Left lobe of liver (tissue), 2 donors: ENCODE measurements at regions not wholly inside any gene's neighbourhood (a gene's known extent, or its start where the extent isn't known, plus 50 kb on each side); places are given as distances from the start of the nearest gene placed in this dataset.

Experiments
- ATAC-seq: fragments of 200-7000 bp; cut with Tn5 transposase; one replicate; pipeline ENCODE4 v1.9.1; 2020; ENCODE audit warnings: mild to moderate bottlenecking, moderate library complexity
- DNase-seq: peaks from one replicate; pipeline ENCODE4 v3.0.0-alpha.2; 2020; ENCODE audit warnings: low spot score
- donor health status: DM: no; HTN: no; CAD: no; lungs with moderate emphysema.
- donor health status: DM: no; HTN: yes; CAD: no.

- ATAC-seq (peak; percentile 24), DNase-seq (no peak)
Measured at GRCh38 chr18:77811503-77811902, 561.9 kb downstream of the GALR1 start.

GRCh38 chr18:77815666-77816338, 566.2 kb downstream of the GALR1 start:
- DNase-seq (no peak), ATAC-seq (no peak)

- DNase-seq (no peak), ATAC-seq (no peak)
Measured at GRCh38 chr18:77818328-77818727, 568.7 kb downstream of the GALR1 start.

GRCh38 chr18:77820472-77820871, 570.8 kb downstream of the GALR1 start:
- no peak for ATAC-seq
- no peak for DNase-seq

- no peak for DNase-seq
- no peak for ATAC-seq
Measured at GRCh38 chr18:77821892-77822291, 572.2 kb downstream of the GALR1 start.

- DNase-seq (no peak), ATAC-seq (no peak)
Measured at GRCh38 chr18:77822632-77823031, 573.0 kb downstream of the GALR1 start.

GRCh38 chr18:77833807-77834206, 584.2 kb downstream of the GALR1 start:
- no peak for ATAC-seq
- DNase-seq, result no peak

- DNase-seq (no peak), ATAC-seq (no peak)
Measured at GRCh38 chr18:77851802-77852201, 602.2 kb downstream of the GALR1 start.

GRCh38 chr18:77853859-77854258, 604.2 kb downstream of the GALR1 start:
- ATAC-seq (no peak), DNase-seq (no peak)

- DNase-seq (no peak), ATAC-seq (no peak)
Measured at GRCh38 chr18:77857678-77858655, 608.3 kb downstream of the GALR1 start.

- DNase-seq (no peak), ATAC-seq (no peak)
Measured at GRCh38 chr18:77859634-77860033, 610.0 kb downstream of the GALR1 start.

GRCh38 chr18:77862066-77862757, 612.6 kb downstream of the GALR1 start:
- ATAC-seq (no peak), DNase-seq (no peak)

GRCh38 chr18:77865853-77866252, 616.2 kb downstream of the GALR1 start:
- ATAC-seq (no peak), DNase-seq (no peak)

- DNase-seq (no peak), ATAC-seq (no peak)
Measured at GRCh38 chr18:77866351-77866750, 616.7 kb downstream of the GALR1 start.

- DNase-seq (no peak), ATAC-seq (peak; percentile 61)
Measured at GRCh38 chr18:77870199-77870598, 620.6 kb downstream of the GALR1 start.

GRCh38 chr18:77870894-77871293, 621.2 kb downstream of the GALR1 start:
- ATAC-seq (no peak), DNase-seq (no peak)

GRCh38 chr18:77872166-77872565, 622.5 kb downstream of the GALR1 start:
- no peak for ATAC-seq
- DNase-seq, result no peak

GRCh38 chr18:77876319-77876865, 626.7 kb downstream of the GALR1 start:
- no peak for ATAC-seq

GRCh38 chr18:77879829-77880228, 630.2 kb downstream of the GALR1 start:
- DNase-seq, result no peak
- ATAC-seq, result no peak

More at GRCh38 chr18:77876319-77876865, 626.7 kb downstream of the GALR1 start:
- DNase-seq, result no peak

- DNase-seq, result no peak
- no peak for ATAC-seq
Measured at GRCh38 chr18:77884454-77884853, 634.8 kb downstream of the GALR1 start.

GRCh38 chr18:77894060-77894459, 644.4 kb downstream of the GALR1 start:
- ATAC-seq (no peak), DNase-seq (no peak)
